Heart right ventricle (tissue), 16 donors: ENCODE measurements at regions not wholly inside any gene's neighbourhood (a gene's known extent, or its start where the extent isn't known, plus 50 kb on each side); places are given as distances from the start of the nearest gene placed in this dataset.

ENCODE experiments used
- ATAC-seq, 8 donors: fragments of 200-7000 bp; cut with Tn5 transposase; one replicate each; pipeline ENCODE4 v1.9.1; 2020; ENCODE audit warnings: mild to moderate bottlenecking in 8 of 8, moderate library complexity in 8 of 8, moderate number of reproducible peaks in 1 of 8
- DNase-seq, 2 donors: peaks; one replicate each; pipeline ENCODE4 v3.0.0-alpha.2; 2020
- H3K27ac ChIP-seq, 10 donors: fragments of 200-600 bp; sonication (generic) in 2 of 10; one replicate each; pipeline versions ENCODE4 v1.5.0 to v1.8.0; 2020 to 2022; ENCODE audit warnings: mild to moderate bottlenecking in 3 of 10
- H3K27me3 ChIP-seq, 7 donors: fragments of 200-600 bp; one replicate each; pipeline ENCODE4 v1.8.0; 2021 to 2022; ENCODE audit warnings: mild to moderate bottlenecking in 2 of 7
- H3K36me3 ChIP-seq, 9 donors: fragments of 200-600 bp; sonication (generic) in 1 of 9; one replicate each; pipeline versions ENCODE4 v1.5.0 to v1.8.0; 2020 to 2022; ENCODE audit warnings: mild to moderate bottlenecking in 2 of 9
- H3K4me1 ChIP-seq, 9 donors: fragments of 200-600 bp; sonication (generic) in 1 of 9; one replicate each; pipeline versions ENCODE4 v1.5.0 to v1.8.0; 2020 to 2022; ENCODE audit warnings: mild to moderate bottlenecking in 4 of 9
- H3K4me3 ChIP-seq, 10 donors: fragments of 200-600 bp; sonication (generic) in 2 of 10; one replicate each; pipeline versions ENCODE4 v1.5.0 to v1.8.0; 2020 to 2022; ENCODE audit warnings: mild to moderate bottlenecking in 7 of 10, moderate library complexity in 2 of 10
- H3K9me3 ChIP-seq, 11 donors: fragments of 200-600 bp in 10 of 11; sonication (generic) in 2 of 11; one replicate each; pipeline versions ENCODE4 v1.5.0 to v1.8.0; 2013 to 2022; ENCODE audit warnings: mild to moderate bottlenecking in 2 of 11, control low read depth in 1 of 11, moderate library complexity in 1 of 11
- CTCF ChIP-seq, 9 donors: fragments of 200-600 bp; sonication (generic) in 2 of 9; IDR thresholded peaks; one replicate each; pipeline versions ENCODE4 v1.5.0 to v1.8.0; 2021 to 2022; ENCODE audit warnings: antibody characterized with exemption in 9 of 9, mild to moderate bottlenecking in 5 of 9, moderate library complexity in 1 of 9
- WGBS, 2 donors: extraction: QIAGEN DNeasy Blood & Tissue Kit; methylation state at CpG; one replicate each; pipeline ENCODE4 v1.1.7; 2013; ENCODE audit warnings: inconsistent platforms in 1 of 2; 5-methylcytosine and 5-hydroxymethylcytosine counted together
- intact Hi-C, 10 donors: fragments of 100-400 bp; cut with DNase I; formaldehyde crosslinking; loops; one replicate each; pipeline versions ENCODE4 v1.11.1 to v1.14.2; 2022
- donor health status: Arrhythmogenic right ventricular cardiomyopathy.
- donor health status: ischemic (EF 13 %, LVEDD 7.1; RV severe dilation, severe dysfunction).
- donor health status: healthy with polysubstance abuse.
- donor health status: DM: no; HTN: yes; CAD: no.
- donor health status: DM: no; HTN: no; CAD: no.
- donor health status: ischemic (EF 25% LVEDD 6.9; RV normal size, moderate dysfunction).
- donor health status: ischemic (EF 25% LVEDD 5.7; RV mildly dilated, moderate dysfunction).
- donor health status: healthy.
- donor health status: DM: yes; HTN: yes; CAD: no.
- donor health status: Ischemic cardiomyopathy.
- donor health status: ischemic (EF 35%, LVEDD 5.7; RV mildly dilated, moderate dysfunction).
- donor health status: nonischemic (EF 11% LVEDD 7.7; RV severe dilation, severe dysfunction).
- donor health status: DM: yes; HTN: yes; CAD: no.
- donor health status: PGD.
- donor health status: ischemic (EF 29% LVEDD 5.4; RV normal size, mild dysfunction).
- donor health status: nonischemic (EF 23%, LVEDD 6.1; RV moderate dilation, normal function).

- TF ChIP-seq CTCF (IDR thresholded peaks at IDR 0.05), result no peak
- Histone ChIP-seq H3K4me1 (no peaks in the 10 kb centered on the region), H3K4me3 (no peak overlapping the region), H3K9me3 (no peaks in the 10 kb centered on the region), H3K36me3 (no peaks in the 10 kb centered on the region), H3K27ac (no peak overlapping the region), H3K27me3 (peaks cover 0 to 15% (median 0%) of the 10 kb centered on the region in 7 donors)
- DNase-seq, result no peak
- no peak for ATAC-seq
- intact Hi-C loops, result no loop called here
- WGBS, 2 donors, result 52 to 64% methylated on average over 3 of the region's 3 CpGs
Measured at GRCh38 chr20:6848041-6848440, 80.6 kb downstream of the BMP2 start.

GRCh38 chr20:6848992-6849391 is 81.5 kb downstream of the BMP2 start:
- WGBS, 2 donors, result 38 to 41% methylated on average over 2 of the region's 2 CpGs
- no peak for DNase-seq
- peaks cover 0 to 15% (median 0%) of the 10 kb centered on the region in 7 donors for H3K27me3 ChIP-seq
- no peak overlapping the region for H3K4me3 ChIP-seq
- H3K4me1 ChIP-seq, result no peaks in the 10 kb centered on the region
- intact Hi-C loops, result no loop called here
- no peak for TF ChIP-seq CTCF (IDR thresholded peaks at IDR 0.05)
- H3K9me3 ChIP-seq, result no peaks in the 10 kb centered on the region
- no peak for ATAC-seq
- H3K27ac ChIP-seq, result no peak overlapping the region
- H3K36me3 ChIP-seq, result no peaks in the 10 kb centered on the region

- intact Hi-C loops, result no loop called here
- 71 to 86% methylated on average over 4 of the region's 4 CpGs for WGBS, 2 donors
- H3K9me3 ChIP-seq, result no peaks in the 10 kb centered on the region
Measured at GRCh38 chr20:6851136-6851535, 83.7 kb downstream of the BMP2 start.

GRCh38 chr20:6852478-6852877 is 85.0 kb downstream of the BMP2 start:
- Histone ChIP-seq H3K9me3 (no peaks in the 10 kb centered on the region), H3K27me3 (peaks cover 0 to 9% (median 0%) of the 10 kb centered on the region in 7 donors), H3K36me3 (no peaks in the 10 kb centered on the region), H3K4me3 (no peak overlapping the region), H3K4me1 (no peaks in the 10 kb centered on the region), H3K27ac (no peak overlapping the region)
- WGBS, 2 donors, result 92 to 93% methylated on average over 4 of the region's 4 CpGs
- TF ChIP-seq CTCF (IDR thresholded peaks at IDR 0.05), result no peak
- DNase-seq, result no peak
- intact Hi-C loops, result no loop called here
- no peak for ATAC-seq

More at GRCh38 chr20:6851136-6851535, 83.7 kb downstream of the BMP2 start:
- H3K27me3 ChIP-seq, result peaks cover 0 to 9% (median 0%) of the 10 kb centered on the region in 7 donors
- no peaks in the 10 kb centered on the region for H3K36me3 ChIP-seq
- H3K27ac ChIP-seq, result no peak overlapping the region
- DNase-seq (no peak), ATAC-seq (no peak)
- H3K4me1 ChIP-seq, result no peaks in the 10 kb centered on the region
- TF ChIP-seq CTCF (IDR thresholded peaks at IDR 0.05), result no peak
- H3K4me3 ChIP-seq, result no peak overlapping the region
